ENCODE measurements at regions not wholly inside any gene's neighbourhood (a gene's known extent, or its start where the extent isn't known, plus 50 kb on each side); places are given as distances from the start of the nearest gene placed in this dataset.

DNA sequence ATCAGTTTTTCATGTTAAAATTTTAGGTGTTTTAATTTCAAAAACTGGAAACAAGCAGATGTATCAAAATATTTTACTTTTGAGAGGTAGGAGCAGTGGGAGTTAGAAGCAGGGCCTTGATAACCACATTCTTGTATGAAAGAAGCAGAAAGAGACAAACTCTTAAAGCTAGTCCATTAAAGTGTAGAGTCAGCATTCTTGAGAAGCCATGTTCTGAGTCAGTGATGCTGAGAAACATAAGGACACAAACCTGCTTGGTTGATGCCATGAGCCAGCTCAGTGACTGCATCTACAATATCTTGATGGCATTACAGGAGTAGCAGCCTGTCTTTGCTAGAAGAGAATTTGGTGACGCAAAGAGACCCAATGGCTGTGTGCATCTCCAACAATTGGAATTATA lies 826.1 kb upstream of the CTNND2 start:
- ATAC-seq = no peak
- H3K27me3 ChIP-seq (ENCODE audit: insufficient read depth) = no peaks in the 10 kb centered on the region
- peaks cover 37% of the 10 kb centered on the region for H3K9me3 Mint-ChIP-seq

More for the DNA sequence above, 826.1 kb upstream of the CTNND2 start:
- Histone ChIP-seq H3K36me3 (ENCODE audit: insufficient read depth) (no peaks in the 10 kb centered on the region), H3K79me2 (replicated peaks; ENCODE audit: insufficient read depth) (no peaks in the 10 kb centered on the region), H4K20me1 (replicated peaks; ENCODE audit: insufficient read depth) (no peaks in the 10 kb centered on the region), H3F3A (replicated peaks; ENCODE audit: low read depth) (no peaks in the 10 kb centered on the region), H2AFZ (no peak overlapping the region), H3K27ac (ENCODE audit: low read depth) (no peak overlapping the region), H3K4me1 (ENCODE audit: insufficient read depth) (no peaks in the 10 kb centered on the region), H3K4me2 (no peak overlapping the region), H3K4me3 (no peak overlapping the region), H3K9me2 (ENCODE audit: insufficient read depth) (no peaks in the 10 kb centered on the region)
- Mint-ChIP-seq H3K4me1 (no peaks in the 10 kb centered on the region), H3K36me3 (ENCODE audit: low read depth) (peaks cover 25% of the 10 kb centered on the region), H3K27me3 (ENCODE audit: insufficient read depth, low read depth, poor library complexity) (no peaks in the 10 kb centered on the region), H3K27ac (no peak overlapping the region), H3K4me3 (no peak overlapping the region)
- DNase-seq (ENCODE audit: low spot score) = no peak
- TF ChIP-seq, protein P1, sequence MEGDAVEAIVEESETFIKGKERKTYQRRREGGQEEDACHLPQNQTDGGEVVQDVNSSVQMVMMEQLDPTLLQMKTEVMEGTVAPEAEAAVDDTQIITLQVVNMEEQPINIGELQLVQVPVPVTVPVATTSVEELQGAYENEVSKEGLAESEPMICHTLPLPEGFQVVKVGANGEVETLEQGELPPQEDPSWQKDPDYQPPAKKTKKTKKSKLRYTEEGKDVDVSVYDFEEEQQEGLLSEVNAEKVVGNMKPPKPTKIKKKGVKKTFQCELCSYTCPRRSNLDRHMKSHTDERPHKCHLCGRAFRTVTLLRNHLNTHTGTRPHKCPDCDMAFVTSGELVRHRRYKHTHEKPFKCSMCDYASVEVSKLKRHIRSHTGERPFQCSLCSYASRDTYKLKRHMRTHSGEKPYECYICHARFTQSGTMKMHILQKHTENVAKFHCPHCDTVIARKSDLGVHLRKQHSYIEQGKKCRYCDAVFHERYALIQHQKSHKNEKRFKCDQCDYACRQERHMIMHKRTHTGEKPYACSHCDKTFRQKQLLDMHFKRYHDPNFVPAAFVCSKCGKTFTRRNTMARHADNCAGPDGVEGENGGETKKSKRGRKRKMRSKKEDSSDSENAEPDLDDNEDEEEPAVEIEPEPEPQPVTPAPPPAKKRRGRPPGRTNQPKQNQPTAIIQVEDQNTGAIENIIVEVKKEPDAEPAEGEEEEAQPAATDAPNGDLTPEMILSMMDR (conservative IDR thresholded peaks at IDR 0.05; ENCODE audit: low read depth in 2 of 2) = no peak
- TF ChIP-seq EZH2phosphoT487 (IDR thresholded peaks at IDR 0.05; ENCODE audit: unreplicated experiment) (no peak), POLR2AphosphoS5 (IDR thresholded peaks at IDR 0.05; ENCODE audit: low read depth) (no peak), JUNB (IDR thresholded peaks at IDR 0.05; ENCODE audit: unreplicated experiment) (no peak), NANOG (IDR thresholded peaks at IDR 0.05; ENCODE audit: borderline replicate concordance) (no peak), ZNF114 (CRISPR knock-in tag; IDR thresholded peaks at IDR 0.05) (no peak), EZH2 (IDR thresholded peaks at IDR 0.05; ENCODE audit: low read depth, unreplicated experiment) (no peak), STAT1 (IDR thresholded peaks at IDR 0.05; ENCODE audit: unreplicated experiment) (no peak), ZNF331 (CRISPR knock-in tag; IDR thresholded peaks at IDR 0.05; ENCODE audit: low read depth) (no peak), CREB1 (CRISPR knock-in tag; IDR thresholded peaks at IDR 0.05; ENCODE audit: low read depth) (no peak)
- TF ChIP-seq, protein P2, sequence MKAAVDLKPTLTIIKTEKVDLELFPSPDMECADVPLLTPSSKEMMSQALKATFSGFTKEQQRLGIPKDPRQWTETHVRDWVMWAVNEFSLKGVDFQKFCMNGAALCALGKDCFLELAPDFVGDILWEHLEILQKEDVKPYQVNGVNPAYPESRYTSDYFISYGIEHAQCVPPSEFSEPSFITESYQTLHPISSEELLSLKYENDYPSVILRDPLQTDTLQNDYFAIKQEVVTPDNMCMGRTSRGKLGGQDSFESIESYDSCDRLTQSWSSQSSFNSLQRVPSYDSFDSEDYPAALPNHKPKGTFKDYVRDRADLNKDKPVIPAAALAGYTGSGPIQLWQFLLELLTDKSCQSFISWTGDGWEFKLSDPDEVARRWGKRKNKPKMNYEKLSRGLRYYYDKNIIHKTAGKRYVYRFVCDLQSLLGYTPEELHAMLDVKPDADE (IDR thresholded peaks at IDR 0.05) = no peak
- TF ChIP-seq, protein P3, sequence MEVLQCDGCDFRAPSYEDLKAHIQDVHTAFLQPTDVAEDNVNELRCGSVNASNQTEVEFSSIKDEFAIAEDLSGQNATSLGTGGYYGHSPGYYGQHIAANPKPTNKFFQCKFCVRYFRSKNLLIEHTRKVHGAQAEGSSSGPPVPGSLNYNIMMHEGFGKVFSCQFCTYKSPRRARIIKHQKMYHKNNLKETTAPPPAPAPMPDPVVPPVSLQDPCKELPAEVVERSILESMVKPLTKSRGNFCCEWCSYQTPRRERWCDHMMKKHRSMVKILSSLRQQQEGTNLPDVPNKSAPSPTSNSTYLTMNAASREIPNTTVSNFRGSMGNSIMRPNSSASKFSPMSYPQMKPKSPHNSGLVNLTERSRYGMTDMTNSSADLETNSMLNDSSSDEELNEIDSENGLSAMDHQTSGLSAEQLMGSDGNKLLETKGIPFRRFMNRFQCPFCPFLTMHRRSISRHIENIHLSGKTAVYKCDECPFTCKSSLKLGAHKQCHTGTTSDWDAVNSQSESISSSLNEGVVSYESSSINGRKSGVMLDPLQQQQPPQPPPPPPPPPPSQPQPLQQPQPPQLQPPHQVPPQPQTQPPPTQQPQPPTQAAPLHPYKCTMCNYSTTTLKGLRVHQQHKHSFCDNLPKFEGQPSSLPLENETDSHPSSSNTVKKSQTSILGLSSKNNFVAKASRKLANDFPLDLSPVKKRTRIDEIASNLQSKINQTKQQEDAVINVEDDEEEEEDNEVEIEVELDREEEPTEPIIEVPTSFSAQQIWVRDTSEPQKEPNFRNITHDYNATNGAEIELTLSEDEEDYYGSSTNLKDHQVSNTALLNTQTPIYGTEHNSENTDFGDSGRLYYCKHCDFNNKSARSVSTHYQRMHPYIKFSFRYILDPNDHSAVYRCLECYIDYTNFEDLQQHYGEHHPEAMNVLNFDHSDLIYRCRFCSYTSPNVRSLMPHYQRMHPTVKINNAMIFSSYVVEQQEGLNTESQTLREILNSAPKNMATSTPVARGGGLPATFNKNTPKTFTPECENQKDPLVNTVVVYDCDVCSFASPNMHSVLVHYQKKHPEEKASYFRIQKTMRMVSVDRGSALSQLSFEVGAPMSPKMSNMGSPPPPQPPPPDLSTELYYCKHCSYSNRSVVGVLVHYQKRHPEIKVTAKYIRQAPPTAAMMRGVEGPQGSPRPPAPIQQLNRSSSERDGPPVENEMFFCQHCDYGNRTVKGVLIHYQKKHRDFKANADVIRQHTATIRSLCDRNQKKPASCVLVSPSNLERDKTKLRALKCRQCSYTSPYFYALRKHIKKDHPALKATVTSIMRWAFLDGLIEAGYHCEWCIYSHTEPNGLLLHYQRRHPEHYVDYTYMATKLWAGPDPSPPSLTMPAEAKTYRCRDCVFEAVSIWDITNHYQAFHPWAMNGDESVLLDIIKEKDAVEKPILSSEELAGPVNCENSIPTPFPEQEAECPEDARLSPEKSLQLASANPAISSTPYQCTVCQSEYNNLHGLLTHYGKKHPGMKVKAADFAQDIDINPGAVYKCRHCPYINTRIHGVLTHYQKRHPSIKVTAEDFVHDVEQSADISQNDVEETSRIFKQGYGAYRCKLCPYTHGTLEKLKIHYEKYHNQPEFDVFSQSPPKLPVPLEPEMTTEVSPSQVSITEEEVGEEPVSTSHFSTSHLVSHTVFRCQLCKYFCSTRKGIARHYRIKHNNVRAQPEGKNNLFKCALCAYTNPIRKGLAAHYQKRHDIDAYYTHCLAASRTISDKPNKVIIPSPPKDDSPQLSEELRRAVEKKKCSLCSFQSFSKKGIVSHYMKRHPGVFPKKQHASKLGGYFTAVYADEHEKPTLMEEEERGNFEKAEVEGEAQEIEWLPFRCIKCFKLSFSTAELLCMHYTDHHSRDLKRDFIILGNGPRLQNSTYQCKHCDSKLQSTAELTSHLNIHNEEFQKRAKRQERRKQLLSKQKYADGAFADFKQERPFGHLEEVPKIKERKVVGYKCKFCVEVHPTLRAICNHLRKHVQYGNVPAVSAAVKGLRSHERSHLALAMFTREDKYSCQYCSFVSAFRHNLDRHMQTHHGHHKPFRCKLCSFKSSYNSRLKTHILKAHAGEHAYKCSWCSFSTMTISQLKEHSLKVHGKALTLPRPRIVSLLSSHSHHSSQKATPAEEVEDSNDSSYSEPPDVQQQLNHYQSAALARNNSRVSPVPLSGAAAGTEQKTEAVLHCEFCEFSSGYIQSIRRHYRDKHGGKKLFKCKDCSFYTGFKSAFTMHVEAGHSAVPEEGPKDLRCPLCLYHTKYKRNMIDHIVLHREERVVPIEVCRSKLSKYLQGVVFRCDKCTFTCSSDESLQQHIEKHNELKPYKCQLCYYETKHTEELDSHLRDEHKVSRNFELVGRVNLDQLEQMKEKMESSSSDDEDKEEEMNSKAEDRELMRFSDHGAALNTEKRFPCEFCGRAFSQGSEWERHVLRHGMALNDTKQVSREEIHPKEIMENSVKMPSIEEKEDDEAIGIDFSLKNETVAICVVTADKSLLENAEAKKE (CRISPR knock-in tag; IDR thresholded peaks at IDR 0.05) = no peak
- TF ChIP-seq, protein P4, sequence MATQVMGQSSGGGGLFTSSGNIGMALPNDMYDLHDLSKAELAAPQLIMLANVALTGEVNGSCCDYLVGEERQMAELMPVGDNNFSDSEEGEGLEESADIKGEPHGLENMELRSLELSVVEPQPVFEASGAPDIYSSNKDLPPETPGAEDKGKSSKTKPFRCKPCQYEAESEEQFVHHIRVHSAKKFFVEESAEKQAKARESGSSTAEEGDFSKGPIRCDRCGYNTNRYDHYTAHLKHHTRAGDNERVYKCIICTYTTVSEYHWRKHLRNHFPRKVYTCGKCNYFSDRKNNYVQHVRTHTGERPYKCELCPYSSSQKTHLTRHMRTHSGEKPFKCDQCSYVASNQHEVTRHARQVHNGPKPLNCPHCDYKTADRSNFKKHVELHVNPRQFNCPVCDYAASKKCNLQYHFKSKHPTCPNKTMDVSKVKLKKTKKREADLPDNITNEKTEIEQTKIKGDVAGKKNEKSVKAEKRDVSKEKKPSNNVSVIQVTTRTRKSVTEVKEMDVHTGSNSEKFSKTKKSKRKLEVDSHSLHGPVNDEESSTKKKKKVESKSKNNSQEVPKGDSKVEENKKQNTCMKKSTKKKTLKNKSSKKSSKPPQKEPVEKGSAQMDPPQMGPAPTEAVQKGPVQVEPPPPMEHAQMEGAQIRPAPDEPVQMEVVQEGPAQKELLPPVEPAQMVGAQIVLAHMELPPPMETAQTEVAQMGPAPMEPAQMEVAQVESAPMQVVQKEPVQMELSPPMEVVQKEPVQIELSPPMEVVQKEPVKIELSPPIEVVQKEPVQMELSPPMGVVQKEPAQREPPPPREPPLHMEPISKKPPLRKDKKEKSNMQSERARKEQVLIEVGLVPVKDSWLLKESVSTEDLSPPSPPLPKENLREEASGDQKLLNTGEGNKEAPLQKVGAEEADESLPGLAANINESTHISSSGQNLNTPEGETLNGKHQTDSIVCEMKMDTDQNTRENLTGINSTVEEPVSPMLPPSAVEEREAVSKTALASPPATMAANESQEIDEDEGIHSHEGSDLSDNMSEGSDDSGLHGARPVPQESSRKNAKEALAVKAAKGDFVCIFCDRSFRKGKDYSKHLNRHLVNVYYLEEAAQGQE (IDR thresholded peaks at IDR 0.05; ENCODE audit: unreplicated experiment) = no peak

Measured in GM23338 (cell line).